ENCODE measurements at regions not wholly inside any gene's neighbourhood (a gene's known extent, or its start where the extent isn't known, plus 50 kb on each side); places are given as distances from the start of the nearest gene placed in this dataset.

DNA sequence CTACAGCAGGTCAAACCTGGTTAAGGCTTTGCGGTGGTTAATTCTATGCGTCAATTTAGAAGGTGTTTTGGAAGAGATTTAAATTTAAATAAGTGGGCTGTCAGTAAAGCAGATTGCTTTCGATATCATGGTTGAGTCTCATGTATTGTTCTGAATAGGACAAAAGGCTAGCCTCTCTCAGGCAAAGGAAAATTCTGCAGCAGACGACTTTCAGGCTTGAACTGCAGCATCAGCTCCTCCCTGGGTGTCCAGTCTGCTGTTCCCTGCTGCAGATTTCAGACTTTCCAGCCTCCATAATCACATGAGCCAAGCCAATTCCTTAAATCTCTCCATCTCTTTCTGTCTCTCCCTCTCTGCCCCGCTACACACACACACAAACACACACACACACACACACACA lies 143.2 kb downstream of the TUSC7 start:
- TF ChIP-seq FOXM1 (IDR thresholded peaks at IDR 0.05; ENCODE audit: borderline replicate concordance) (no peak), BHLHE40 (IDR thresholded peaks at IDR 0.05; ENCODE audit: borderline replicate concordance) (no peak)
